Neural cell (in vitro differentiated cells): ENCODE measurements at regions not wholly inside any gene's neighbourhood (a gene's known extent, or its start where the extent isn't known, plus 50 kb on each side); places are given as distances from the start of the nearest gene placed in this dataset.

Source experiments
- SMC3 ChIP-seq: fragments of 450-650 bp; conservative IDR thresholded peaks from 2 replicates; pipeline ENCODE4 v1.6.1; 2014; ENCODE audit warnings: antibody characterized with exemption, mild to moderate bottlenecking, moderate library complexity; ENCODE audit not compliant: poor library complexity
- TAF1 ChIP-seq: IDR thresholded peaks from 2 replicates; pipeline ENCODE4 v1.6.1; 2012; ENCODE audit warnings: low read depth
- TF ChIP-seq, protein P1 (sequence below): fragments of 450-650 bp; IDR thresholded peaks from 2 replicates; pipeline ENCODE4 v1.5.1; 2014; ENCODE audit warnings: antibody characterized with exemption, mild to moderate bottlenecking, moderate library complexity; ENCODE audit not compliant: poor library complexity, severe bottlenecking

DNA sequence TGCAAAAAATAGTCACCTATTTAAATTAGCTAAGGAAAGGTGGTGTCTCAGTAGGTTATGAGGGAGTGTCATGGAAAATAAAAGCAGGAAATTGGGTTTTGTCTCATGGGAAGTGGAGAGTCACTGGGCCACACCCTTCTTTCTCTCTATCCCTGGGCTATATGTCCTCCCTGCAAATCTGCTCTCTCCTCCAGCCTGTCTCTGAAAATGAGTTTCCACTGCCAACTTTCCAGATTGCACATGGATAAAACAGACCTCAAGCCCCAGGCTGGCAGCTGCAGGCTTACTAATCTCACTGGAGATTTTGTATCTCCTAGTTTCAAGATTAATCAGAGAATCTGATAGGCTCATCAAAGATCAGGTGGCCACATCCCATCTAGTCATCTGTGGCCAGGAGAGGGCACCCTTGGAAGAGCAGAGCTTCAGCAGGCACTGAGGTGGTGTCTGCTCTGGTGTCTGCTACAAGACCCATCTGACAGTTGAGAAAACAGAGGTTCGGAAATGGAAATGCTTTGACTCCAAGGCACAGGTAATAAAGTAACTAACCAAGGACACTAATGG, 178.9 kb downstream of the MSX2 start:
- TF ChIP-seq SMC3 (no peak), TAF1 (no peak)
- TF ChIP-seq, protein P1, sequence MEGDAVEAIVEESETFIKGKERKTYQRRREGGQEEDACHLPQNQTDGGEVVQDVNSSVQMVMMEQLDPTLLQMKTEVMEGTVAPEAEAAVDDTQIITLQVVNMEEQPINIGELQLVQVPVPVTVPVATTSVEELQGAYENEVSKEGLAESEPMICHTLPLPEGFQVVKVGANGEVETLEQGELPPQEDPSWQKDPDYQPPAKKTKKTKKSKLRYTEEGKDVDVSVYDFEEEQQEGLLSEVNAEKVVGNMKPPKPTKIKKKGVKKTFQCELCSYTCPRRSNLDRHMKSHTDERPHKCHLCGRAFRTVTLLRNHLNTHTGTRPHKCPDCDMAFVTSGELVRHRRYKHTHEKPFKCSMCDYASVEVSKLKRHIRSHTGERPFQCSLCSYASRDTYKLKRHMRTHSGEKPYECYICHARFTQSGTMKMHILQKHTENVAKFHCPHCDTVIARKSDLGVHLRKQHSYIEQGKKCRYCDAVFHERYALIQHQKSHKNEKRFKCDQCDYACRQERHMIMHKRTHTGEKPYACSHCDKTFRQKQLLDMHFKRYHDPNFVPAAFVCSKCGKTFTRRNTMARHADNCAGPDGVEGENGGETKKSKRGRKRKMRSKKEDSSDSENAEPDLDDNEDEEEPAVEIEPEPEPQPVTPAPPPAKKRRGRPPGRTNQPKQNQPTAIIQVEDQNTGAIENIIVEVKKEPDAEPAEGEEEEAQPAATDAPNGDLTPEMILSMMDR, result no peak
